ENCODE measurements at regions not wholly inside any gene's neighbourhood (a gene's known extent, or its start where the extent isn't known, plus 50 kb on each side); places are given as distances from the start of the nearest gene placed in this dataset.

GRCh38 chr7:12911053-12911452 is 223.6 kb downstream of the ARL4A start:
- TF ChIP-seq, protein P1, sequence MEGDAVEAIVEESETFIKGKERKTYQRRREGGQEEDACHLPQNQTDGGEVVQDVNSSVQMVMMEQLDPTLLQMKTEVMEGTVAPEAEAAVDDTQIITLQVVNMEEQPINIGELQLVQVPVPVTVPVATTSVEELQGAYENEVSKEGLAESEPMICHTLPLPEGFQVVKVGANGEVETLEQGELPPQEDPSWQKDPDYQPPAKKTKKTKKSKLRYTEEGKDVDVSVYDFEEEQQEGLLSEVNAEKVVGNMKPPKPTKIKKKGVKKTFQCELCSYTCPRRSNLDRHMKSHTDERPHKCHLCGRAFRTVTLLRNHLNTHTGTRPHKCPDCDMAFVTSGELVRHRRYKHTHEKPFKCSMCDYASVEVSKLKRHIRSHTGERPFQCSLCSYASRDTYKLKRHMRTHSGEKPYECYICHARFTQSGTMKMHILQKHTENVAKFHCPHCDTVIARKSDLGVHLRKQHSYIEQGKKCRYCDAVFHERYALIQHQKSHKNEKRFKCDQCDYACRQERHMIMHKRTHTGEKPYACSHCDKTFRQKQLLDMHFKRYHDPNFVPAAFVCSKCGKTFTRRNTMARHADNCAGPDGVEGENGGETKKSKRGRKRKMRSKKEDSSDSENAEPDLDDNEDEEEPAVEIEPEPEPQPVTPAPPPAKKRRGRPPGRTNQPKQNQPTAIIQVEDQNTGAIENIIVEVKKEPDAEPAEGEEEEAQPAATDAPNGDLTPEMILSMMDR (IDR thresholded peaks at IDR 0.05; ENCODE audit: insufficient read depth, low read length): no peak
- DNase-seq (ENCODE audit: low read depth): no peak
- no peak overlapping the region for H3K4me3 ChIP-seq (ENCODE audit: low read depth, low read length)

DNA sequence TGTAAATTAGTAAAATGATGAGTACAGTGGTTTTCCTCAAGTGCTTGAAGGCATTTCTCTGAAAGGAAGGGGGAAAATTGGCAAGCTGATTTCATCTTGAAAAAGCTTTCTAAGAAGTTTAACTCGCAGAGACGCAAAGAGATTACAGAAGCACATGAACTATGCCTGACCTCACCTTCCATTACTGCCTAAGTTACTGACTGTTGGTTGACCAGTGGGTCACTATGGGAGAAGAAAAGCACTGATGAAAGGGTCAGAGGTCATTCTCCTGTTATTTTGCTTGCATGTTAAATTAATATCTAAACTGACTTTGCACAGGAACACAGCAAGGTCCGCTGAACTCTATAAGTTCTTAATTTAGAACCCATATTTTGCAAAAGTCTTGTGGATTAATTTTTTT is 225.6 kb downstream of the ARL4A start:
- TF ChIP-seq, protein P1 (IDR thresholded peaks at IDR 0.05; ENCODE audit: insufficient read depth, low read length): no peak
- no peak for DNase-seq (ENCODE audit: low read depth)
- no peak overlapping the region for H3K4me3 ChIP-seq (ENCODE audit: low read depth, low read length)

DNA sequence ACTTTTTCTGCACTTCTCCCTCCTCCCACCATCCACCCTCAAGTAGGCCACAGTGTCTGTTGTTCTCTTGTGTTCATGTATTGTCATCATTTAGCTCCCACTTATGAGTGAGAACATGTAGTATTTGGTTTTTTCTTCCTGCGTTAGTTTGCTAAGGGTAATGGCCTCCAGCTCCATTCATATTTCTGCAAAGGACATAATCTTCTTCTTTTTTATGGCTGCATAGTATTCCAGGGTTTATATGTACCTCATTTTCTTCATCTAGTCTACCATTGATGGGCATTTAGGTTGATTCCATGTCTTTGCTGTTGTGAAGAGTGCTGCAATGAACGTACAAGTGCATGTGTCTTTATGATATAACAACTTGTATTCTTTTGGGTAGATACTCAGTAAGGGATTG is 230.4 kb downstream of the ARL4A start:
- TF ChIP-seq, protein P1 (IDR thresholded peaks at IDR 0.05; ENCODE audit: insufficient read depth, low read length): no peak
- no peak for DNase-seq (ENCODE audit: low read depth)
- no peak overlapping the region for H3K4me3 ChIP-seq (ENCODE audit: low read depth, low read length)

- H3K4me3 ChIP-seq (ENCODE audit: low read depth, low read length): no peak overlapping the region
- TF ChIP-seq, protein P1 (IDR thresholded peaks at IDR 0.05; ENCODE audit: insufficient read depth, low read length): no peak
- no peak for DNase-seq (ENCODE audit: low read depth)
Measured at GRCh38 chr7:12921751-12922345, 234.4 kb downstream of the ARL4A start.

DNA sequence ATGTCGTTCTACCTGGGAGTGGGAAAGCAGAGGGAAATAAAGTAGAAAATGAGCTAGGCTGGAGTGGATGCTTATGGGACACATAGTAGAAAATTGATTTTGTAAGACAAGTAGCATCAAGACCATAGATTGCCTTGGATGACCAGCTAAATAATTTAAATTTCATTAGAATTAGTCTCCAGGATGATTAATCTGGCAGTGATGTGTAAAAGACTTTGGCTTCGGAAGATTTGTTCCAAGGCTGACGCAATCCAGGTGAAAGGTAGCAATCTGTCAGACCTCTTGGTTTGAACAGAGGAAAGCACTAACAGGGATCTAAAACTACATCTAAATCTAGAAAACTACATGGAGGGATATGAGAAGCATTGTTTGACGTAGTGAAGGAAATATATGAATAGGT is 236.5 kb downstream of the ARL4A start:
- no peak overlapping the region for H3K4me3 ChIP-seq (ENCODE audit: low read depth, low read length)
- TF ChIP-seq, protein P1 (IDR thresholded peaks at IDR 0.05; ENCODE audit: insufficient read depth, low read length): no peak
- DNase-seq (ENCODE audit: low read depth): no peak

GRCh38 chr7:12926206-12926605 is 238.8 kb downstream of the ARL4A start:
- no peak overlapping the region for H3K4me3 ChIP-seq (ENCODE audit: low read depth, low read length)
- no peak for DNase-seq (ENCODE audit: low read depth)
- TF ChIP-seq, protein P1 (IDR thresholded peaks at IDR 0.05; ENCODE audit: insufficient read depth, low read length): no peak
